HCT116 (cell line): ENCODE measurements at regions not wholly inside any gene's neighbourhood (a gene's known extent, or its start where the extent isn't known, plus 50 kb on each side); places are given as distances from the start of the nearest gene placed in this dataset.

Experiments
- CTCF ChIP-seq, 3 experiments: fragments of 200-600 bp in 1 of 3; sonication (generic) in 1 of 3; IDR thresholded peaks in 2 of 3; conservative IDR thresholded peaks in 1 of 3; 2 replicates each; pipeline ENCODE4 v1.5.1; 2012 to 2017; ENCODE audit warnings: low read depth in 2 of 3, low read length in 2 of 3, antibody characterized with exemption in 1 of 3, borderline replicate concordance in 1 of 3, control low read depth in 1 of 3, mild to moderate bottlenecking in 1 of 3, mixed read lengths in 1 of 3, mixed run types in 1 of 3, moderate library complexity in 1 of 3; ENCODE audit not compliant: insufficient read depth in 1 of 3
- EGR1 ChIP-seq: IDR thresholded peaks from 2 replicates; pipeline ENCODE4 v1.6.1; 2012; ENCODE audit warnings: low read depth
- EZH2 ChIP-seq: fragments of 200-600 bp; sonication (generic); IDR thresholded peaks from 2 replicates; pipeline ENCODE4 v1.6.1; 2017; ENCODE audit warnings: antibody characterized with exemption, mixed run types
- JUND ChIP-seq: IDR thresholded peaks from 2 replicates; pipeline ENCODE4 v1.6.1; 2012
- POLR2A ChIP-seq: IDR thresholded peaks from 2 replicates; pipeline ENCODE4 v1.7.0; 2011; ENCODE audit warnings: borderline replicate concordance; ENCODE audit not compliant: insufficient read depth, insufficient read length; ENCODE audit errors: extremely low read depth
- POLR2AphosphoS5 ChIP-seq: IDR thresholded peaks from 2 replicates; pipeline ENCODE4 v1.6.1; 2011; ENCODE audit warnings: mild to moderate bottlenecking, low read depth, low read length, moderate library complexity
- SIN3A ChIP-seq: IDR thresholded peaks from 2 replicates; pipeline ENCODE4 v1.6.1; 2012; ENCODE audit warnings: low read depth
- TCF7L2 ChIP-seq: IDR thresholded peaks from 2 replicates; pipeline ENCODE4 v1.7.0; 2011; ENCODE audit warnings: borderline replicate concordance, inconsistent platforms; ENCODE audit not compliant: insufficient read depth, insufficient read length; ENCODE audit errors: extremely low read depth
- ZFX ChIP-seq: fragments of 450-650 bp; IDR thresholded peaks from 2 replicates; pipeline ENCODE4 v1.6.1; 2017
- ZNF274 ChIP-seq: fragments of 200-500 bp; sonication (Bioruptor generic); IDR thresholded peaks from 2 replicates; pipeline ENCODE4 v1.6.1; 2014; ENCODE audit warnings: mild to moderate bottlenecking, low read depth, low read length, inconsistent platforms

GRCh38 chr2:198930170-198930569 lies 527.6 kb downstream of the SATB2 start:
- TF ChIP-seq EZH2: no peak
- TF ChIP-seq POLR2AphosphoS5: no peak
- no peak for TF ChIP-seq SIN3A
- TF ChIP-seq CTCF (IDR thresholded peaks at IDR 0.05 in 2 of 3, conservative IDR thresholded peaks at IDR 0.05 in 1 of 3; ENCODE audit: borderline replicate concordance in 1 of 3, insufficient read depth in 1 of 3, low read depth in 2 of 3, low read length in 2 of 3): peak in 1 of 3 experiments; percentile 28; a peak in 3 of 6 replicates
- TF ChIP-seq JUND: no peak
- no peak for TF ChIP-seq EGR1
- TF ChIP-seq TCF7L2: no peak
- no peak for TF ChIP-seq ZFX
- TF ChIP-seq POLR2A: no peak
- TF ChIP-seq ZNF274: no peak
